Naive B cell (primary cell): ENCODE measurements at regions not wholly inside any gene's neighbourhood (a gene's known extent, or its start where the extent isn't known, plus 50 kb on each side); places are given as distances from the start of the nearest gene placed in this dataset.

ENCODE experiments used
- ATAC-seq, 2 donors: fragments of 150-1000 bp; cut with Tn5 transposase; 2 replicates each; pipeline ENCODE4 v1.10.0; 2021; ENCODE audit warnings: low read depth in 2 of 2, mild to moderate bottlenecking in 2 of 2, moderate library complexity in 2 of 2
- DNase-seq: peaks from one replicate; pipeline ENCODE4 v3.0.0; 2022
- H3K27ac Mint-ChIP-seq, 6 donors: one replicate each; pipeline ENCODE4 v1.8.0; 2020 to 2022; ENCODE audit warnings: mild to moderate bottlenecking in 6 of 6, mixed read lengths in 6 of 6, moderate library complexity in 5 of 6, inconsistent platforms in 2 of 6
- H3K27me3 Mint-ChIP-seq, 3 donors: one replicate each; pipeline ENCODE4 v1.8.0; 2021 to 2022; ENCODE audit warnings: mixed read lengths in 3 of 3, mild to moderate bottlenecking in 1 of 3
- H3K36me3 Mint-ChIP-seq, 2 donors: one replicate each; pipeline ENCODE4 v1.8.0; 2020 to 2022; ENCODE audit warnings: mixed read lengths in 2 of 2, inconsistent platforms in 1 of 2, mild to moderate bottlenecking in 1 of 2
- H3K4me1 Mint-ChIP-seq, 3 donors: one replicate each; pipeline ENCODE4 v1.8.0; 2020 to 2022; ENCODE audit warnings: mixed read lengths in 3 of 3, inconsistent platforms in 1 of 3, mild to moderate bottlenecking in 1 of 3, moderate library complexity in 1 of 3
- H3K4me3 Mint-ChIP-seq, 8 donors: one replicate each; pipeline ENCODE4 v1.8.0; 2020 to 2022; ENCODE audit warnings: mild to moderate bottlenecking in 8 of 8, mixed read lengths in 8 of 8, moderate library complexity in 8 of 8, inconsistent platforms in 2 of 8
- H3K9me3 Mint-ChIP-seq, 7 donors: one replicate each; pipeline ENCODE4 v1.8.0; 2020 to 2022; ENCODE audit warnings: mixed read lengths in 7 of 7, mild to moderate bottlenecking in 5 of 7, inconsistent platforms in 2 of 7, moderate library complexity in 1 of 7

DNA sequence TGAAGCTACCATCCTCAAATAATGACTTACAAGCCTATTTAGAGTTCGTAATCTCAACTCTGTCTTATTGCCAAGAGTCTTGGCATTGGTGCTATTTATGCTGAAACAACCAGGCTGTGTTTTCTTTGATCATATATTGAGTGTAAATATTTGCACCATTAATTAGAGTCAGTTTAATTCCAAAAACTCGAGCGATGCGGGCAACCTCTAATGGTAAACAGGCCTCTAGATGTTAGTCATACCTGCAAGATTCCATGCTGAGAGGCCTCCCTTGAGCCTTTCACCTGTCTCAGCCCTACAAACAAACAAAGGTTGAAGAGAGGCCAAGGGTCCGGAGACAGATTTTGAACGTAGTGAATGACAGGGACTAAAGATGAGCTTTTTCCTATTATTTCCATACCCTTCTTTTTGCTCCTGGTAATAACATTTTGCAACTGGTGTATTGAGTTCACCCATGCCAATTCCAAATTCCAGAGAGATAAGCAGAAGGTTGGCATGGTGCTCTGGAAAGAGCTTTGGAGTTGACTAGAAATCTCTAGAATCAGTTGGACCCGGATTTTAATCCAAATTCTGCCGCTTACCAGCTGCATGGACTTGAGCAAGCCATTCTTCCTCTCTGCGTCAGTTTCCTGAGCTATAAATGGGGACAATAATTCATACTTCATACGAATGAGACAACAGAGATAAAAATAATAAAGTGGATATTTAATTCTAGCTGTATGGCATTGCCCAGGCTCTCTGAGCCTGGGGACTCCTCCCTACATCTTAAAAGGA is 99.1 kb upstream of the ANO1 start:
- Mint-ChIP-seq H3K27me3 (peaks cover 30 to 45% (median 33%) of the 10 kb centered on the region in 3 donors), H3K27ac (no peak overlapping the region), H3K4me3 (no peak overlapping the region), H3K4me1 (peaks cover 0 to 2% (median 2%) of the 10 kb centered on the region in 3 donors), H3K36me3 (no peaks in the 10 kb centered on the region), H3K9me3 (peaks cover 0 to 2% (median 0%) of the 10 kb centered on the region in 7 donors)
- no peak for ATAC-seq
- DNase-seq = no peak

DNA sequence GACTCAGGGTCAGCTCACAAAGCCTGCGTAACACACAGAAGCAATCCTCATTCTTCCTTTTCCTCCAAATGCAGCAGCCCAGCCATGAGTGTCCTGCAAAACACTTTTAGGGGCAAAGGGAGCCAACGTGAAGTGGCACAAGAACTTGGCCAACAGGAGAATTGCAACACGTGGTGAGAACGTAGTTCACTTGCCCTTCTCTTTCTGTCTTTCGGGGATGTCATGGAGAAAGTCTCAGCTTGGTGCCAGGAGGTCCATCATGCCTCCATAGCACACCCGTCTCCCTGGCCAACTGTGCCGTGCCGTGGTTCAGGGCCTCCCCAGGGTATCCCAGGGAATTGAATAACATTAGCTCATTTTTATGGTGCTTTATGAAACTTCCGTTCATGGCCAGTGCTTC is 98.5 kb upstream of the ANO1 start:
- H3K27ac Mint-ChIP-seq = no peak overlapping the region
- peaks cover 0 to 9% (median 8%) of the 10 kb centered on the region in 3 donors for H3K4me1 Mint-ChIP-seq
- peaks cover 35 to 51% (median 39%) of the 10 kb centered on the region in 3 donors for H3K27me3 Mint-ChIP-seq
- no peaks in the 10 kb centered on the region for H3K36me3 Mint-ChIP-seq
- ATAC-seq (no peak), DNase-seq (no peak)
- no peak overlapping the region for H3K4me3 Mint-ChIP-seq
- H3K9me3 Mint-ChIP-seq = peaks cover 0 to 2% (median 0%) of the 10 kb centered on the region in 7 donors

DNA sequence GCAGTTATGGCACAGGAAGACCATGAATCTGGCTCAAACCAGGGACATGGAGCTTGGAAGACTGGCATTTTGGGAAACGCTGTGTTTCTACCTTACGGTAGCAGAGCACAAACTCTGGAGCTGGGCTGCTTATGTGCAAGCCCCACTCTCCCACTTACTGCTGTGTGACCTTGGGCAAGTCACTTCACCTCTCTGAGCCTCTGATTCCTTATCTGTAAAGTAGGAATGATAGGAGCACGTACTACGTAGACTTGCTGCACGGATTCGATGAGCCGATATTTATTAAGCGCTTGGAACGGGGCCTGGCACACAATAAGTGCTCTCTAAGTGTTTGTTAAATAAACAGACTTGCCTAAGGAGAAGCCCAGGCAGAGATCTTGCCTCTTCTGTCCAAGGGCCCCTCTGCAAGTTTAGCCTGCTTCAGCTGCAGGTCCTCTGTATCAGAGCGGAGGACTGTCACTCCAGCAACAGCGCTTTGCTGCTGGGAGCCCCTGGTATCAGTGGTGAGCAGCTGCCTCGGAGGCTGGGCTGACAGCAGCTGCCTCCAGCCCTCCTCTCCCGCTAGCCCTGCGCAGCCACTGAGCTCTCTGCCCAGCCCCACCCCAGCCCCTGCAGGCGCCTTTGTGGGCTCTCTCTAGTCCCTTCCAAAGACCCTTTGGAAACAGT is 96.9 kb upstream of the ANO1 start:
- H3K9me3 Mint-ChIP-seq = peaks cover 0 to 2% (median 0%) of the 10 kb centered on the region in 7 donors
- H3K4me3 Mint-ChIP-seq = no peak overlapping the region
- H3K27me3 Mint-ChIP-seq = peaks cover 39 to 56% (median 50%) of the 10 kb centered on the region in 3 donors
- no peak for DNase-seq
- H3K27ac Mint-ChIP-seq = no peak overlapping the region
- ATAC-seq = no peak
- no peaks in the 10 kb centered on the region for H3K36me3 Mint-ChIP-seq
- H3K4me1 Mint-ChIP-seq = peaks cover 0 to 13% (median 12%) of the 10 kb centered on the region in 3 donors

DNA sequence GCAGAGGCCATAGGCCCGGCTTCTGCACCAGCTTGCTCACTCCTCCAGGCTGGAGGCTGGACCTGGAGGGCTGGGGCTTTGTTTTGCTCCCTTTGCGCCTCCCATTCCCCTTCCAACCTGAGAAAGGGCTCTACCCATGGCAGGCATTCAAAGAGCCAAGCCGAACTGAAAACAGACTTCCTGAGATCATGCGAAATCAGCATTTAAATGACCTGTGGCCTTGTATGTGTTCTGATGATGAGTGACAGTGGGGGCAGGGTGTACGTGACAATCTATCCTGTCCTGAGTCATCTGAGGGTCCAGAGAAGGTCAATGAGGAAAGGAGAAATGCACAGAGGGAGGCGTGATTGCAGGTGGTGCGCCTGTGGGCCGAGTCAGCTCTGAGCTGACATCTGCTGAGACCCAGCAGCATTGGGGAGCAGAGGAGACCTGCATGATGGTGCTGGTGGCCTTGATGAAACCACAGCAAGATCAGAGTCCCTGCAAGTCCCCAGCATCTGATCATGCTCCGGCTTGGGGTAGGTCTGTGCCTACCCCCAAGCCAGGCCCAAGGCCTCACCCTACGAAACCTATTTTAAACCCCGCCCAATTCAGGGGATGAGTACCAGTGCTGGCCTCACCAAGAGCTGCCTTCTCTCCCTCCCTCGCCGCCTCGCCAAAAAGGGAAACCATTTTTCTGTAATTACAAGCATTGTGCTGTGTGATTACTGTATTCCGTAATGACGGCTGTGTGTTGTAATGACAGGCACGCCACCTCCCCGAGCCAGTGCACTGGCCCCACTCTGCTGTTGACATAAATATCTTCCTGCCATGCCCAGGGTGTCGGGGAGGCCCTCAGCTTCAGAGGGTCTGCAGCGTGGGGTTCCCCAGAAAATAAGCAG is 95.2 kb upstream of the ANO1 start:
- Mint-ChIP-seq H3K4me3 (no peak overlapping the region), H3K27ac (peak overlapping the region in 1 of 6 donors; percentile 56), H3K27me3 (peaks cover 54 to 66% (median 57%) of the 10 kb centered on the region in 3 donors), H3K9me3 (peaks cover 0 to 2% (median 0%) of the 10 kb centered on the region in 7 donors), H3K36me3 (no peaks in the 10 kb centered on the region), H3K4me1 (peaks cover 5 to 19% (median 13%) of the 10 kb centered on the region in 3 donors)
- ATAC-seq (no peak), DNase-seq (no peak)

DNA sequence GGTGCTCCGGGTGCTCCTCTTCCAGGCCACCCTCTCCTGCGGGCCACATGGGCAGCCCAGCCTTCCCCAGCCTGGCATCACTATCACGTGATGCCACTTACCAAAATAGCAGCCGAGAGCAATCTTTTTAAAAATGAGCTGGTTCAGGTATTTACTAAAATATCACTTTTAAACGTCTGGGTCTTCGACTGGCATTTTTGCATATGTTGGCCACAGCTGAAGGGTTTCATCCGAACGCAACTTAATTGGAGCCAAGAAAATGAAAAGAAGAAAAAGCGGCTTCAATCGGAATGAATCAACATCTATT is 94.6 kb upstream of the ANO1 start:
- DNase-seq (no peak), ATAC-seq (no peak)
- Mint-ChIP-seq H3K27ac (no peak overlapping the region), H3K9me3 (peaks cover 0 to 2% (median 0%) of the 10 kb centered on the region in 7 donors), H3K36me3 (no peaks in the 10 kb centered on the region), H3K4me3 (no peak overlapping the region), H3K4me1 (peaks cover 5 to 19% (median 18%) of the 10 kb centered on the region in 3 donors), H3K27me3 (peaks cover 59 to 69% (median 60%) of the 10 kb centered on the region in 3 donors)

DNA sequence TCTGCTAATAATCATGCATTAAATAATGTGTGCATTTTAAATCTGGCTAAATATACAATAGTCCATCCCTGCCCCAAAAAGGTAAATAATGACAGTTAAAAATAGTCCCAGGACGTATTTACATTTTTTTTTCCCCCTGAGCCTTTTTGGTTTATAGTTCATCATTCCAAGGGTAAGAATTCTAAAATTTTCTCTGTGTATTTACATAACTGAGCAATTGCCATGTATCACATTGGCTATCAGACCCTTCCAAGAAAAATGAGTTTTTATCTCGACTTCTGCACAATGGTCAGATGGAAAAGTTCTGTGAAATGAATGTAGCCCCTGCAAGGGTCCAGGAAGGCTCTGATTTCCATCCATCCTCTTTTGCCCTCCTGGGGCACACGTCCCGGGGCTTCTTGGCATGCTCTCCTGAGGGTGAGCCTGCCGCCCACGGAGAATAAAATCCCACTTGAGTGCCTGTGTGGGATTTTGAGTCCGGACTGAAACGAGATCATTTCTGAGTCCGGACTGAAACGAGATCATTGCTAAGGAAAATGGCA is 94.1 kb upstream of the ANO1 start:
- H3K36me3 Mint-ChIP-seq = no peaks in the 10 kb centered on the region
- H3K9me3 Mint-ChIP-seq = peaks cover 0 to 2% (median 0%) of the 10 kb centered on the region in 7 donors
- no peak for DNase-seq
- peak overlapping the region in 1 of 6 donors; percentile 37 for H3K27ac Mint-ChIP-seq
- peaks cover 59 to 69% (median 64%) of the 10 kb centered on the region in 3 donors for H3K27me3 Mint-ChIP-seq
- ATAC-seq = no peak
- peak overlapping the region in 3 of 8 donors; percentile 37 to 82 (median 67) for H3K4me3 Mint-ChIP-seq
- peaks cover 5 to 19% (median 18%) of the 10 kb centered on the region in 3 donors for H3K4me1 Mint-ChIP-seq

DNA sequence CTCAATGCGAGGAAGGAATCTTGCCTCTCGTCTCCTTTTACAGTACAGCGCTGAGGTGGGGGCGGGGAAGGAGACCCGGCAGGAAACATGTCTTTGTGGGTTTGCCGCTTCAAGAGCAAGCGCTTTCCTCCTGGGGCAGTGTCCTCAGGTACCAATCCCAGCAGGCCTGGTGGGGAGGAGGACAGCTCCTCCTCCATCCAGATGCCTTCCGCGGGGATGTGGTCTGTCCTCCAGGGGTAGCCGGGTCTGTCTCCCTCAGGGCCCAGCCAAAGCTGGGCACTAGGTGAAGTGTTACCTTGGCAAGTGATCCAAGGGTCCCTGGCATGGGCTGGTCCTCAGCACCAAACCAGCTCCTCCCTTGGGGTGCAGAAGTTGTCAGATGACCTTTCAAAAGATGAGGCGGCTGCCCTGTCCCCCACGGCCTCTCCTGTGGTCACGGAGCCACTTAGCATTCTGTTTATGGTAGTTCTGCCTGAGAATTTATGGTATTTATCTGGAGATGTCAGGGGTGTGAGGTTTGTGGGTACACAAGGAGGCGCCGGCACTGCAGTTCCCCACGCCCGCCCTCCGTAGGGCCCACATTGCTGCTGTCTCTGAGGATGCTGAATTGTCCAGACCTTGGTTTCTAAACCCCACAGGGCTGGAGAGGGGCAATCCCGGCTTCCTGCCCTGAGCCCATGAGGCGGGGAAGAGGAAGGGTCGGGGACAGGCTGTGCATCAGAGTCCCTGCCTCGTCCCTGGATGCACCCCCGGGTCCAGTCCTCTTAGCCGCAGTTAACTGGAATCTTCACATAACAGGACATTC is 93.5 kb upstream of the ANO1 start:
- Mint-ChIP-seq H3K4me3 (peak overlapping the region in 5 of 8 donors; percentile 19 to 67 (median 37)), H3K9me3 (peaks cover 0 to 2% (median 0%) of the 10 kb centered on the region in 7 donors), H3K4me1 (peaks cover 5 to 19% (median 18%) of the 10 kb centered on the region in 3 donors), H3K27ac (peak overlapping the region in 3 of 6 donors; percentile 36 to 61 (median 37)), H3K27me3 (peaks cover 59 to 69% (median 64%) of the 10 kb centered on the region in 3 donors), H3K36me3 (no peaks in the 10 kb centered on the region)
- ATAC-seq = peak; percentile 45 to 52
- DNase-seq = no peak

DNA sequence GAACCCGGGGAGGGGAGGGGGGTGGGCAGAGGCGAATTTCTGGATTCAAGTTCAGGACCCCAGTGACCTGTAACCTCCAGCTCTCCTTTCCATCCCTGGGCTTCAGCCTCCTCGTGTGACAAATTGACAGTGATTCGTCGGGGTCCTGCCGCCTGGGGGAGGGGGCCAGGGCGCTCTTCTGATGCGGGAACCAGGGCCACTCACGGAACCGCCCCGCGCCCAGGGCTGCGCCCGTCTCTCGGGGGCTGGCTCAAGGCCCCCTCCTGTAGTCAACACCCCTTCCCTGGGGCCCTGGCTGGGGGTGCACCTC is 92.8 kb upstream of the ANO1 start:
- Mint-ChIP-seq H3K36me3 (no peaks in the 10 kb centered on the region), H3K27me3 (peaks cover 59 to 67% (median 63%) of the 10 kb centered on the region in 3 donors), H3K9me3 (peaks cover 0 to 2% (median 0%) of the 10 kb centered on the region in 7 donors), H3K4me3 (peak overlapping the region in 2 of 8 donors; percentile 19 to 37), H3K4me1 (peaks cover 5 to 19% (median 18%) of the 10 kb centered on the region in 3 donors), H3K27ac (no peak overlapping the region)
- ATAC-seq (peak in 1 of 2 donors; percentile 18), DNase-seq (no peak)

DNA sequence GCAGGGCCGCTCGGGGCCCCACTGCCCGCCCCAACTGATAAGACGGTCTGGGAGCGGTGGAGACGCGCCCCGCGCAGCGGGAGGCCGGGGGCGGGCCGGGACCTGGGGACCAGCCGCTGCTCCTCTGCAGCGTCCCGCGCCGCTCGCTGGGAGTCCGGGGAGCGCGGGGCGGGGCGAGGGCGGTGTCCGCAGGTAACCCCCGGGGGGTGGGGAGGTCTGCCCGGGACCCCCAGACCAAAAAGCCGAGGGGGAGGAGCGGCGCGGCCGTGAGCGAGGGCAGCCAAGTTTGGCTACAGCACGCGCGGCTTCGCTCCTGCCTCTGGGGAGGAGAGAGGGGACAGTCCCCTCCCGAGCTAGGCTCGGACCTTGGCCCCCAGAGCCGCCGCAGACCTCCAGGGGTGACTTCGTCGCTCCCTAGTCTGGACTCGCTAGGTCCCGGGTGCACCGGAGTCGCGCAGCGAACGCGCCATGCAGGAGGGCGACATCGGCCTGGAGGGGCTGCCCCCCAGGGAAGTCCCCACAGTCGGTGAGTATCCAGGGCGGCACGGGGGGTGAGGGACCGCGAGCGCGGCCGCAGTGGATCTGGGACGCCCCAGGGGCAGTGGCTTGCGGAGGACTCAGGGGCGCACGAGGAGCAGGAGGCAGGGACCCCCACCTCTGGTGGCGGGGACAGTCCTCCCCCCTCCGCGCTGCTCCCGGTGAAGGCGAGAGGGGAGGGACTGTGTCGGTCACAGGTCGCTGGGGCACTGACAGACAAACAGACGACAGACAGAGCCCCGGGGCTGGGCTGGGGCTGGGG is 92.3 kb upstream of the ANO1 start:
- peaks cover 0 to 2% (median 0%) of the 10 kb centered on the region in 7 donors for H3K9me3 Mint-ChIP-seq
- peak overlapping the region in 1 of 6 donors; percentile 45 for H3K27ac Mint-ChIP-seq
- H3K36me3 Mint-ChIP-seq = no peaks in the 10 kb centered on the region
- DNase-seq = no peak
- peaks cover 59 to 67% (median 63%) of the 10 kb centered on the region in 3 donors for H3K27me3 Mint-ChIP-seq
- peak overlapping the region in 2 of 8 donors; percentile 35 to 59 for H3K4me3 Mint-ChIP-seq
- H3K4me1 Mint-ChIP-seq = peaks cover 5 to 19% (median 18%) of the 10 kb centered on the region in 3 donors
- peak; percentile 62 to 73 for ATAC-seq

DNA sequence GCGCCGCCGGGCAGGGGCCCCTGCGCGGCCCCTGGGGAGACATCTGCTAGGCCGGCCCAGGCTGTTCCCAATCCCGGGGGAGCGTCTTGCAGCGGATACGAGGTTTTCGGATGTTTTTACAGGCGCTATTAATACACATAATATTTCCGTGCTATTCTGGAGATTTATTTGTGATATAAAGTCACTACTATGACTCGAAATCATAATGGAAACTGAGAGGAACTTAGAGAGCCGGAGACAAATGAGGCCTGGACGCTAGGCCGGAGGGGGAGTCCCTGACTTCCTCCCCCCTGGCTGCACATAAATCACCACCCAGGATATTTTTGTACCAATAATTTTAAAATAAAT is 91.7 kb upstream of the ANO1 start:
- no peak for DNase-seq
- no peak for ATAC-seq
- Mint-ChIP-seq H3K9me3 (peaks cover 0 to 2% (median 0%) of the 10 kb centered on the region in 7 donors), H3K4me3 (peak overlapping the region in 4 of 8 donors; percentile 15 to 59 (median 40)), H3K27me3 (peaks cover 55 to 65% (median 63%) of the 10 kb centered on the region in 3 donors), H3K4me1 (peaks cover 5 to 19% (median 18%) of the 10 kb centered on the region in 3 donors), H3K36me3 (no peaks in the 10 kb centered on the region), H3K27ac (peak overlapping the region in 3 of 6 donors; percentile 38 to 54 (median 45))

DNA sequence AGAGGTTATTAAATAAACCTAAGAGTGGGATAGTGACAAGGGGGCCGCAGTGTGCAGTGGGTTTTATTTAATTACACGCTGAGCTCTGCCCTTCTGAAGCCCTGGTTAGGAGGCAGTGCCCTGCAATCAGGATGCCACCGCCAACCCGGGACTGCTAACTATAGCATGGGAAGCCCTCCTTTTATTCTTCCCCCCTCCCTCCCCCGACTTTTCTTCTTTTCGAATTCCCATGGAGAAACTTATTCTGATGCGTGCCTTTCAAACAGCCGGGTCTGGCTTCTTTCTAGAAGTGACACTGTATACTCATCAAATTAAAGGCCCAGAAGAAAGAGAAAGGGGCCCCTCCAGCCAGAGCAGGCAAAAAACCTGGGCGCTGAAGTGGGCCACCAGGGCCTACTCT is 91.3 kb upstream of the ANO1 start:
- no peak for DNase-seq
- no peaks in the 10 kb centered on the region for H3K36me3 Mint-ChIP-seq
- H3K4me3 Mint-ChIP-seq = peak overlapping the region in 3 of 8 donors; percentile 20 to 59 (median 47)
- ATAC-seq = no peak
- H3K4me1 Mint-ChIP-seq = peaks cover 5 to 19% (median 18%) of the 10 kb centered on the region in 3 donors
- H3K27ac Mint-ChIP-seq = peak overlapping the region in 3 of 6 donors; percentile 0 to 45 (median 38)
- H3K9me3 Mint-ChIP-seq = peaks cover 0 to under 1% (median 0%) of the 10 kb centered on the region in 7 donors
- H3K27me3 Mint-ChIP-seq = peaks cover 51 to 65% (median 64%) of the 10 kb centered on the region in 3 donors
